NOMO-1 (cell line): ENCODE measurements at regions not wholly inside any gene's neighbourhood (a gene's known extent, or its start where the extent isn't known, plus 50 kb on each side); places are given as distances from the start of the nearest gene placed in this dataset.
"Not testable (repeated sequence)": the region's sequence is repeated elsewhere in the genome, so short reads cannot be mapped to it uniquely, and the experiment has no call there.

ENCODE experiments used
- DNase-seq, 2 experiments: peaks; one replicate each; lab custom pipeline; 2025; ENCODE audit not compliant: unreplicated experiment in 2 of 2; lab: John Stamatoyannopoulos, UW

DNA sequence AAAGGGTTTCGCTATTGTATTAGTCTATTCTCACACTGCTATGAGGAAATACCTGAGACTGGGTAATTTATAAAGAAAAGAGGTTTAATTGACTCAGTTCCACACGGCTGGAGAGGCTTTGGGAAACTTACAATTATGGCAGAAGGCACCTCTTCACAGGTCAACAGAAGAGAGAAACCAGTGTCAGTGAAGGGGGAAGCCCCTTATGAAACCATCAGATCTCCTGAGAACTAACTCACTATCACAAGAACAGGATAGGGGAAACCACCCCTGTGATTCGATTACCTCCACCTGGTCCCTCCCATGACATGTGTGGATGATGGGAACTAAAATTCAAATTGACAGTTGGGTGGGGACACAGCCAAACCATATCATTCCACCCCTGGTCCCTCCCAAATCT, 589.5 kb downstream of the CENPC start:
- DNase-seq = no peak

DNA sequence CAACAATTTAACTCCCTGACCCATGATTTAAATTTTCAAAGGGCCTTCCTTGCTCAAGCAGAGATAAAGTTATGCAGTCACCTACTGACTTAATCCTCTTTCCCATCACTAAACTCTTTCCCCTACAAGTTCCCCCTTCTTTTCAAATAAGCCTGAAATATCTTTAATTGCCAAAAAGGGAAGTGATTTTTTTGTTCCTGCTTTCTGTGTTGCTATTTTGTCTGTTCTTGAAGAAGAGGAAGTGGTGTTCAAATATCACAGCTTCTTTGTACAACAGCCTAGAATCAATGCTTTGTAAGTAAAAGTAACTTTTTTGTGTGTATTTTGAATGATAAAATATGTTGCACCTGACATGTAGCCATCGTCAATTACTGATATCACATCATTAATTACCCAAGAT, 595.9 kb downstream of the CENPC start:
- peak; percentile 74 to 94 for DNase-seq

DNA sequence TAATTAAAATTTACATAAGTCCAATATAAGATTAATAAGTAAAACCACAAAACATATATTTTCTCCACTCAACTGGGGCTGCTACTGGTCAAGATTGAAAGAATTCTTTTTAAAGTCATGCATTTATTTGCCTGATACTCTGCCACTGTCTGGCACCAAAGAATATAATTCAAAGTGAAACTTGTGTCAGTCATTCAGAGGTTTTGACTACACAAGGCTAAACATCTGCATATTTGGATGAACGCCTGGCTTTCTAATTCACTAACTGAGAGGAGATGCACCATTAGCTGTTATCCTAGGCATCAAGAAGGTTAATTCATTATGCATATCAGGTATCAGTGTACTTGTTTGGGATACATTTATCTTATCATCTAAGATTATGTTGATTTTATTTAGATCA, 598.5 kb downstream of the CENPC start:
- no peak for DNase-seq

DNA sequence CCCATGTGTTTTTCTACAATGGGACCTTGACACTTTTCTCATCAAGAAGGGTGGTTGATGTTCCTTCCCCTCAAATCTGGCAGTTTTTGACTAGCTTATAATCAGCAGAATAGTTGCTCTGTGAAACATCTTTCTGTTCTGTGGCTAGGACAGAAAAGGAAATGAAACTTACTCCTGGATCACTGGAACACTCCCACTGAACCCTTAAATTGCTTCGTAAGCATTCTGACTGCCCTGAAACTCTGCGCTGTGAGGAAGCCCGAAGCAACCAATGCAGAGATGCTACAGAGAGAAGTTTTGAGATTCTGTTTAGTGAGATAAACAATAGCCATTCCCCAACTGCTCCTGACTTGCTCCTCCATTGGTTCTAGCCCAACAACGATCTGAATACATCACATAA, 602.2 kb downstream of the CENPC start:
- DNase-seq = peak; percentile 3 to 60

DNA sequence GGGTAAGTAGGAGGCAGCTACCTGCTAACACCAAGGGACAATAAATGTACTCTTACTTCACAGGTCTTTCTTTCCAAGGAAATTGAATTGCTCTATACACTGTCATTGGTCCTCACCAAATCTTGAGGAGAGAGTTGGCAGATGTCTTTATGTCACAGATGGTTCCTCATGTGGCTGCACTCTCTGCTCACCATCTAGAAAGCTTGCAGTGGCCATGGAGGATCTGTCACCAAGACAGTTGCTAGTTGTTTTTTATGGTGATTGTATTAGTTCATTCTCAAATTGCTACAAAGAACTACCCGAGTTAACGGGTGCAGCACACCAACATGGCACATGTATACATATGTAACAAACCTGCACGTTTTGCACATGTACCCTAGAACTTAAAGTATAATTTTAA, 613.3 kb downstream of the CENPC start:
- DNase-seq = not testable (repeated sequence)

DNA sequence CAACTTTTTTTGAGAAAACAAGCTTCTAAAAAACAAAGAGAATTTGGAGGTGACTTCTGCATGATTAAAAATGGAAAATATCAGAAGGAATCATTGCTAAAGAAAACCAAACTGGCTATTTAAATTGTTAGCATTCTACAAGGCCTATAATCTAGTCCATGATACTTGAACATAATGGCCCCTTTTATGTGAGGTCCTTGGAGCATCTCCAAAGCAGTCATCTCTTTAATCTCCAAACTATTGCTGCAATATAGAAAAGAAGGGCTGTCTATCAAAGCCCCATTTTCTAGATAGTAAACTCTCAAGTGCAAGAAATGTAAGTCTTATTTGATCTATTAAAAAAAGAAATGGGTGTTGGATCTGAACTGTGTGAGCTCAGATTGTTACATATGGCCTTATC, 615.1 kb downstream of the CENPC start:
- DNase-seq = no peak

DNA sequence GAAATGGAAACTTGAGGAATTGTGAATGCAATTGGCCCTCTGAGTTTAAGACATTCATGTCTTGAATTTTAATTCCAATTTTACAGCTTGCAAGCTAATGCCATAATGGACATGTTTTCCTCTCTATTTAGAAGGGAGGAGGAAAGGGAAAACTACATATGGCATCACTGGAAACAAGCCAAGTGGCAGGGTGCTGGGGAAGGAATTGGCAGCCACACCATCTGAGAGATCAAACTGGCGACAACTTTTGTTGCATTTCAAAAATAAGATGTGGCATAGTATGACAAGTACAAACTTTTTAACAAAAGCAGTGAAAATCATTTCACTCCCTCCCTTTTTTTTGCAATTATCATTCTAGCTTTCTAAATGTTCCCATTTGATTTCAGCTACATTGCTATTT, 615.6 kb downstream of the CENPC start:
- DNase-seq = no peak

DNA sequence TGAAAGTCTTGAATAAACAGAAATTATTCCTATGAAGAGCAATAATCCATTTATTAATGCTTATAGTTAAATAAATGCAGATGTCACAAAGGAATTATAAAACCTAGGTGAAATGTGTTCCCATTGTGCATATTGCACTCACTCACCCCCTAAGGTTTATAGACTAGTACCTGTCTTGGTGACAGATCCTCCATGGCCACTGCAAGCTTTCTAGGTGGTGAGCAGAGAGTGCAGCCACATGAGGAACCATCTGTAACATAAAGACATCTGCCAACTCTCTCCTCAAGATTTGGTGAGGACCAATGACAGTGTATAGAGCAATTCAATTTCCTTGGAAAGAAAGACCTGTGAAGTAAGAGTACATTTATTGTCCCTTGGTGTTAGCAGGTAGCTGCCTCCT, 616.4 kb downstream of the CENPC start:
- not testable (repeated sequence) for DNase-seq

DNA sequence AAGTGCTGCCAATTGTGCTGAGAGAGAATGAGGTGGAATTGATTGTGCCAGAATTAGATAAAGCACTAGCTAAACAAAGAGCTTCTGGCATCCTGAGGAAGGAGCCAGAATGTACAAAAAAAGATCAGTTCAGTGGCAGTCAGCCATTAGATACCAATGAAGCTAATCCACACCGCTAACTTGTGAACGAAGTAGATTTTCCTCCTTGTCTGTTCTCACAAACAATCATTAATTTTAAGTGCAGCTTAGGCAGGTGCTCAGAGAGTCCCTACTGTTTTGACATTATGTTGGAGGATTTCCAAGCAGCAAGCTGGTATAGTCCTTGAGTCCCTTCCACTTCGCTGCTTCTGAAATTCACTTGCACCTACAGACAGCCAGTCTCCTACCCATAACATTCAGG, 617.4 kb downstream of the CENPC start:
- no peak for DNase-seq

DNA sequence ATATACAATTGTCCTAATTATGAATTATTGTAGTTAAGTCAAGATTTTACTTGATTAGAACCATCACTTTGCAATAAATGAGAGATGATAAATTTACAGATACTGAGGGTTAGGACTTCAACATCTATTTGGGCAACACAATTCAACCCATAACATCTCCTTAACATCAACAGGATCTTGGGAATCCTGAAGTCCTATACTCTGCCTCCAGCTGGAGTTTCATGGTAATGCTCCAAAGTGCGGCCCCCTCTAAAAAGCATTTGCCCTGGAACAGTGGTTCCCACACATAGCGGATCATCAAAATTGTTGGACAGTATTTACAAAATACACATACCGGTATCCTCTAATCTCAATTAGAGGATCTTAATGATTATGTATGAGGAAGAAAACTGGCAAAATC, 618.6 kb downstream of the CENPC start:
- no peak for DNase-seq

DNA sequence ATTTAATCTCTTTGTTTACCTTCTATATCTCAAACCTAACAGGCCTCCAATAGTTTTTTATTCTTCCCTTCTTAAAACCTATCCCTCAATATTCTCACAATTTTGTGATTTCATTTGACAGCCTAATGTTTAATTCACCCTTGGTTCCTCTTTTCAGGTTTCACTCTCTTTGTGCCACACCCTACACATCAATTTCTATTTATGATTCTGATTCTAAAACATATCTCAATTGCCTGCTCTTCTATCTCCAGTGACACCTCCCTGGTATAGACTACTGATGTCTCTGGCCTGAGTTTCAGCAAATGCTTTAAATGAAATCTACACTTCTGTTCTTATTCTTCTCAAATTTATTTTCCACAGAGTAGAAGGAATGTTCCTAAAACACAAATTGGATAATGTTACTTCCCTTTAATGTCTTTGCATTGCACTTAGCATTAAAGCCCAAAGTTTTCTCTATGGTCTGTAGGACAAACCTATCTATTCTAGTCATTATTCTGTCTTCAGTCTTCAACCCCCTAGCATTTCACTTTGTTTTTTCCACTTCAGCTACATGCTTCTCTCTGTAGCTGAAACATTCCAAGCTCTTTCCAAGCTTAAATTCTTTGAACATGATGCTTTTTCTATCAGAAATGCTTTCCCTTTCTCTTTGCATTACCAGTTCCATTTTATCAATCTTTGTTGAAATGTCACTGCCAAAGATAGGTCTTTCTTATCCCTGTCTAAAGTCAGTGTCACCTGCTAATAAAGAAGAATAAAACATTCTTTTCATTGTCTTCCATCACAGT, 622.0 kb downstream of the CENPC start:
- DNase-seq = peak in 1 of 2 experiments; percentile 5

DNA sequence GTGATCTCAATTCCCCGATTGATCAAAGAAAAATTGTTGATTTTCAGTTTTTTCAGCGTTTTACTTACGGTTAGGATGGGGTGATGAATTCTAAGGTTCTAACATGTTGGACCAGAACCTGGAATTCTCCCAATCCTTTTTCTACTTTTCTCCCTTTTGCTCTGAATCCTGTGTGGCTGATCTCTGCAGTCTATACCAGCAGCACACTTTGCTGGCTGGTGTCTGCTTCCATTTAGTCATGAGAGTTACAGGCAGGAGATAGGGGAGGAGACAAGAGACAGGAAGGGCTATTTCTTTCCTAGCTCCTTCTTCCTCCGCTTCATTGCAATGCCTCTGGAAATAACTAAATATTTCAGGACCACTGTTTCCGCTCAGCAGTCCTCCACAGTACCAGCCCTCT, 623.9 kb downstream of the CENPC start:
- DNase-seq = no peak

DNA sequence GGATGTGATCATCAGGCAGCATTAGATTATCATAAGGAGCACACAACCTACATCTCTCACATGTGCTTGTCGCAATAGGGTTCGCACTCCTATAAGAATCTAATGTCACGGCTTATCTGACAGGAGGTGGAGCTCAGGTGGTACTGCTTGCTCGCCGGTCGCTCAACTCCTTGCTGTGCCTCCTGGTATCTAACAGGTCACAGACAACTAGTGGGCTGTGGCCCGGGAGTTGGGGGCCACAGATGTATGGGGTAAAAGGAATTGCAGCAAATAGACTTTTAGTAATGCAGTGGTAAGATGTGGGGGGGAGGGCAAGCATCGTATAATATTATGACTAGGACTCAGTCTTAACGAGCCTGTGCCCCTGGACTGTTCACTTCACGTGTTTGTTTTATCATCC, 624.8 kb downstream of the CENPC start:
- no peak for DNase-seq

DNA sequence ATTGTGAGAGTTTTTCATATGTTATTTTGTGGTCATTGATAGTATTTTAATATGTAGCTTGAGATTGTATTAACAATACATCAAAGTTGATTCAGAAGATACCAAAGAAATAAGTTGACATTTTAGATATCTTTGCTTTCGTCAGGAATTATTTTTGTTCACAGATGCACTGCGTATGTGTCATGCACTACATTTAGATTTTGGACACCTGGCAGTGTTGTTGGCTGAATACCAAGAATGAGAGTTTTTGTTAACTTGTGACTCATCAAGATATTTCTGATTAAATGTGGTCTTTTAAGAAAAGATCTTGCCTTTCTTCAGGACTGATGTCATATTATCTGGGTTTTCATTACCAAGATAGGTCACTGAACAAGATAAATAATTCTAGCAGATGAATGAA, 633.4 kb downstream of the CENPC start:
- no peak for DNase-seq

DNA sequence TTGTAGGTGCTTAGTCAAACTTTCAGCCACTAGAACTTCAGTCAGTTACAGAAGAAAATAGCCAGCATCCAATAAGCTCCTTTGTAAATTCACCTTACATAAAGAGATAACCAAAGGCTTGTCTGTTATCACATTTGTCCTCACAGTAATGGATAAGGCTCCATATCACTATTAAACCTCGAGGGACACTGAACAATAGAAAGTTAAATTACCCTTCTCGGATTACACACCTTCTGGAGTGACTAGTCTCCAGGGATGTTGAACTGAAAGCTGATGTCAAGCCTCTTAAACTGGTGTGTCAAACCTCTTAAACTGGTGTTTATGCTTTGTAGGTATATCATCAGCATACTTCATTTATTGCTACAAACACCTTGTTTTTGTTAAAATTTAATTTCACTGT, 639.0 kb downstream of the CENPC start:
- DNase-seq = no peak

DNA sequence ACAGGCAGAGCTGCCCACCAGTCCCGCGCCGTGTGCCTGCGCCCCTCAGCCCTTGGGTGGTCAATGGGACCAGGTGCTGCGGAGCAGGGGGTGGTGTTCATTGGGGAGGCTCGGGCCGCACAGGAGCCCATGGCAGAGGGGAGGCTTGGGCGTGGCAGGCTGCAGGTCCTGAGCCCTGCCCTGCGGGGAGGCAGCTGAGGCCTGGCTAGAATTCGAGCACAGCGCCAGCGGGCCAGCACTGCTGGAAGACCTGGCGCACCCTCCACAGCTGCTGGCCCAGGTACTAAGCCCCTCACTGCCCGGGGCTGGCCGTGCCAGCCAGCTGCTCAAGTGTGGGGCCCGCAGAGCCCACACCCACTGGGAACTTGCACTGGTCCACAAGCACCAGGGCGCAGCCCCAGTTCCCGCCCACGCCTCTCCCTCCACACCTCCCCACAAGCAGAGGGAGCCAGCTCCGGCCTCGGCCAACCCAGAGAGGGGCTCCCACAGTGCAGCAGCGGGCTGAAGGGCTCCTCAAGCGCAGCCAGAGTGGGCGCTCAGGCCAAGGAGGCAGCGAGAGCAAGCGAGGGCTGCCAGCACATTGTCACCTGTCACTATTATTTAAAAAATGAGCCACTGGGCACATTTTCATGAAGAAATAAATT, 645.8 kb downstream of the CENPC start:
- no peak for DNase-seq

DNA sequence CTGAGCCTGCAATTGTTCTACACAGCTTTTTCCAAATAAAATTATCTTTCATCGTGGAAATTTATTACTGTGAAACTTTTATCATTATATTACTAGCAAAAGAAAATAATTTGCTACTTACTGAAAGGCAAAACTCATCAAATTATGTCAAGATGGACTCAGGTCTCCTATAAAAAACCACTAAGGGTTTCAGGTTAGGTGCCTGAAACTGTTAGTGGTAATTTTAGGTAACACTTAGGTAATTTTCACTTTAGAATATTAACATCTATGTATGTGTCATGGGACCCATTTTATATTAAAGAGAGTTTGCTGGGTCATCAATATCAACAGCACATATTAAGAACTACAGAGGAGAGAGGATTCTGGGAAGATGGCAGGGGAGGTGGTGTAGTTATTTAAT, 651.5 kb downstream of the CENPC start:
- no peak for DNase-seq

DNA sequence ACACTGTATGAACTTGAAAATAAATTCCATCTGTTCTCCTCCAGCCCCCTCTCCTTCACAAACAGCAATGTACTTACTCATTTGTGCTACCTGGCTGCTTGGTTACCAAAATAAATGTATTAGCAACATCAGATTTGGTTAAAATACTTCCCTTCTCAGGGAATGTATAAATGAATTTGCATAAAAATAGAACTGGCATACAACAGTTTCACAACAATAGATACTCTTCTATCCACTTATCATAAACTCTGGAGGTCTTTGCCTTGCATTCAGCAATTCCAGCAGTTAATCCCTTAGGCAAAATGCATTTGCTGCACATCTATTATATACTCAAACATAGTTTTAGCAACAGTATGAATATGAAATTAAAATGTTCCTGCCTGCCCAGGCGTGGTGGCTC, 658.2 kb downstream of the CENPC start:
- no peak for DNase-seq

DNA sequence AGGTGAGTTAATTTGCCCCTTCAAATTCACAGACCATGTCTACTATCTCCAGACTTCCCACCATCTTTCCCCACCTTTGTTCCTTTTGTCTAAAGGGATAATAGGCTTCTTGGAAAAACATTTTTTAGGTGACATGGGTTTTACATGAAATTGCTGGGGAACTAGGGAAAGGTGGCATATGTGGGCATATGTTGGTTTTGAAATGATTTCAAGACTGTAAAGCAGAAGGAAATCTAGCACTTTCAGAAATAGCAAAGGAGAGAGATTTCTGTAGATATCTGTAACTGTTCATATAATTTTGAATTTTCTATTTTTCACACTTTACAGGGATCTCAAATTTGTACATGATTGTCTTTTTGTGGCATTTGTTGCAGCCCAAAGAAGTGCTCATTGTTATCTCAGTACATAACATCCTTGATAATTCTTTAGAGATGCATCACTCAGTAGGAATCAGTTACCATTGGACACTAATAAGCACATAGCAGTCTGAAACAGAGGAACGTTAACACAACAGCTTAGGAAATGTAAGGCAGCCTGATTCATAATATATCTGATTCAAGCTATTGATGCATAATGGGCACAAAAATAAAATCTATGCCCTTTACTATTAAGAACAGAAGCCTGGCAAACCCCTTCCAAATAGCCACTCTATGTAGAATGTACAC, 659.7 kb downstream of the CENPC start:
- DNase-seq = no peak

DNA sequence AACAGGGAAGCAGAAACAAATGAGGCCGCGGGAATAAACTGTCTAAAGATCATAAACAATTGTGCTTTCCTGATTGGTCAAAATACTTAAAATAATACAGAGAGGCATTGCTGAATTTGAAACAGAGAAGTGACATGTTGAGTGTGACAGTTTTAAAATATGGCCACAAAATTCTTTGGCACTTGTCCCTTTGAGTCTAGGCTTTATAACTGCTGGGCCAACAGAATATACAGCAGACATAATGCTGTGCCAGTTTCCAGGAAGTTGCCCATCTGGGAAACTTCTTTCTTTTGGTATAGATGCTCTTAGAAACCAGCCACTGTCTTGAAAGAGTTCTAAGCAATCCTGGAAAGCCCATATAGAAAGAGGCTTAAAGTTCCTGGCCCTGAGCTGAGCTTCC, 668.4 kb downstream of the CENPC start:
- DNase-seq = no peak

DNA sequence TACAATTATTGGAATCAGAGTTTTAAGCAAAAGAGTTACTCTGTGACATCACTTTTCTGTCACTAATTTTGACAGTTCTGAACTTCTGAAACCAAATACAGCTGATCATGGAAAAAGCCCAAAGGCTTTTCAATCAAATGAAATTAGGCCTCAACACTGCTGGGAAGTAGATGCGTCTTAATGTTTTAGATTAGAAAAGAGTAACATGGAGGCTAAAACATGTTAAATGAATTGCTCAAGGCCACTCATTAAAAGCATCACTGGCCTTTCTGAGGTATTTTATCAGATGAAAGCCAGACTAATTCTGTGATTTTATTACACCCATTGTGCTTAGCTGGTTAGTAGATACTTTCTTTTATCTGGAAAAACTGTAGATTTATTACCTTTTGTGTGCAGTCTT, 672.6 kb downstream of the CENPC start:
- DNase-seq = no peak

DNA sequence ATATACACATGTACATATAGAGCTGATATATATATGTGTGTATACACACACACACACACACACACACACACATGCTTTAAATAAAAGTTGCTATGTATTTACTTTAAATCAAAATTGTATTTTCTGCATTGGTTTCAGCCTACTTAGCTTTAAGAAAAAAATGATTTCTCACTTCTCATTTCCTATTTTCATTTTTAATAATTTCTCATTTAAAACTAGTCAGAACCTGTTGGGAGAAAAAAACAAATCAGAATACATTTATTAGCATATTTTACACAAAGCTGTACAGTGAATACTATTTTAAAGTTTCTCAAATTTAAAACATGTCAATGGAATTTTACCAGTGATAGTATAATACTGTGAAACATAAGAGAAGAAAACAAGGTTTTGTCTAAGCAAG, 681.8 kb downstream of the CENPC start:
- DNase-seq = no peak
